Neural crest cell (in vitro differentiated cells): ENCODE measurements at regions not wholly inside any gene's neighbourhood (a gene's known extent, or its start where the extent isn't known, plus 50 kb on each side); places are given as distances from the start of the nearest gene placed in this dataset.

Experiments used
- DNase-seq: peaks from one replicate; pipeline ENCODE4 v3.0.0; 2021; ENCODE audit warnings: low read depth, mixed read lengths, low spot score
- H3K27ac Mint-ChIP-seq: one replicate; pipeline ENCODE4 v1.8.0; 2021; ENCODE audit warnings: mild to moderate bottlenecking, mixed read lengths; ENCODE audit not compliant: unreplicated experiment
- H3K27me3 Mint-ChIP-seq: 2 replicates; pipeline ENCODE4 v1.8.0; 2021; ENCODE audit warnings: low read depth, mild to moderate bottlenecking, mixed read lengths
- H3K36me3 Mint-ChIP-seq: 2 replicates; pipeline ENCODE4 v1.8.0; 2021; ENCODE audit warnings: low read depth, mild to moderate bottlenecking, mixed read lengths
- H3K4me1 Mint-ChIP-seq: 2 replicates; pipeline ENCODE4 v1.8.0; 2021; ENCODE audit warnings: mixed read lengths
- H3K4me3 Mint-ChIP-seq: one replicate; pipeline ENCODE4 v1.8.0; 2021; ENCODE audit warnings: mild to moderate bottlenecking, mixed read lengths
- H3K9me3 Mint-ChIP-seq: 2 replicates; pipeline ENCODE4 v1.8.0; 2021; ENCODE audit warnings: mixed read lengths
- TF ChIP-seq, protein P1 (sequence below): fragments of 200-600 bp; sonication (generic); conservative IDR thresholded peaks from 2 replicates; pipeline ENCODE4 v1.5.0; 2021; ENCODE audit warnings: antibody characterized with exemption, mild to moderate bottlenecking

DNA sequence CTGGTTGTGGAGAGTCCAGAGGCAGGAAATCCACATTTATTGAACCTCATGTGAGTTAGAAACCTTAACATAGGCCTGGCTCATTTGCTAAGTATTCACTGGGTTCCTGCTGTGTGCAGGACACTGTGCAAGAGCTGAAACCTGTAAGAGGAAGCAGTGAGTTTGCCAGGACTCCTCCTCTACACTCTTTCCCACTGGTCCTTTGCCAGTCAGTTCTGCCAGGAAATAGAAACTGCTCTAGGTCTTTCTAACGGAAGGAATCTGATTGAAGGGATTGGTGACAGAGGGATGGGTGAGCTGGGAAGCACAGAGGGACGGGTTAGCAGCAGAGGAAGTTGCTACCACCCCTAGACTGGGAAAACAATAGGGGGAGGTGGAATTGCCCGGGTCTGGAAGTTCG lies 234.2 kb upstream of the ECI2 start:
- no peak overlapping the region for H3K27ac Mint-ChIP-seq

DNA sequence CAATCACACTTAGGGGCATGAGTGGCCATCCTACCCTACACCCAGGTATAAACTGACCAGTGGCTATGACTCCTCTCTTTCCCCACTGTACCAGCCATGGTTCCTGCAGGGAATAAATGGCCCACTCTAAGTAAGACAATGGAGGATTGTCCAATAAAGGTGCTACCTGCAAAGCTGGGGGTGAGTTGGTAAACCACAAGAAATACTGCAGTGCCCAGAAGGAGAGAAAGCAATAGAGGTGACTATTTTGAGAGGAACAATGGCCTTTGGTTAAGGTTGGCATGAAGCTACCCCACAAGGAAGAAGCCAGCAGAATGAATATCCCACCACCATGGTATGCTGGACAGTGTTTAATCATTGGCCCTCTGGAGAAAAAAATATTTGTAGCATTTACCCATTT lies 233.3 kb upstream of the ECI2 start:
- Mint-ChIP-seq H3K9me3 (no peaks in the 10 kb centered on the region), H3K4me3 (no peak overlapping the region), H3K27ac (no peak overlapping the region), H3K27me3 (no peaks in the 10 kb centered on the region), H3K4me1 (peaks cover 24% of the 10 kb centered on the region), H3K36me3 (no peaks in the 10 kb centered on the region)
- DNase-seq, result no peak
- TF ChIP-seq, protein P1, sequence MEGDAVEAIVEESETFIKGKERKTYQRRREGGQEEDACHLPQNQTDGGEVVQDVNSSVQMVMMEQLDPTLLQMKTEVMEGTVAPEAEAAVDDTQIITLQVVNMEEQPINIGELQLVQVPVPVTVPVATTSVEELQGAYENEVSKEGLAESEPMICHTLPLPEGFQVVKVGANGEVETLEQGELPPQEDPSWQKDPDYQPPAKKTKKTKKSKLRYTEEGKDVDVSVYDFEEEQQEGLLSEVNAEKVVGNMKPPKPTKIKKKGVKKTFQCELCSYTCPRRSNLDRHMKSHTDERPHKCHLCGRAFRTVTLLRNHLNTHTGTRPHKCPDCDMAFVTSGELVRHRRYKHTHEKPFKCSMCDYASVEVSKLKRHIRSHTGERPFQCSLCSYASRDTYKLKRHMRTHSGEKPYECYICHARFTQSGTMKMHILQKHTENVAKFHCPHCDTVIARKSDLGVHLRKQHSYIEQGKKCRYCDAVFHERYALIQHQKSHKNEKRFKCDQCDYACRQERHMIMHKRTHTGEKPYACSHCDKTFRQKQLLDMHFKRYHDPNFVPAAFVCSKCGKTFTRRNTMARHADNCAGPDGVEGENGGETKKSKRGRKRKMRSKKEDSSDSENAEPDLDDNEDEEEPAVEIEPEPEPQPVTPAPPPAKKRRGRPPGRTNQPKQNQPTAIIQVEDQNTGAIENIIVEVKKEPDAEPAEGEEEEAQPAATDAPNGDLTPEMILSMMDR, result no peak

More for the DNA sequence above, 234.2 kb upstream of the ECI2 start:
- Mint-ChIP-seq H3K4me1 (peaks cover 20% of the 10 kb centered on the region), H3K4me3 (no peak overlapping the region), H3K36me3 (no peaks in the 10 kb centered on the region), H3K9me3 (no peaks in the 10 kb centered on the region), H3K27me3 (peaks cover 1% of the 10 kb centered on the region)
- no peak for DNase-seq
- TF ChIP-seq, protein P1, result no peak

DNA sequence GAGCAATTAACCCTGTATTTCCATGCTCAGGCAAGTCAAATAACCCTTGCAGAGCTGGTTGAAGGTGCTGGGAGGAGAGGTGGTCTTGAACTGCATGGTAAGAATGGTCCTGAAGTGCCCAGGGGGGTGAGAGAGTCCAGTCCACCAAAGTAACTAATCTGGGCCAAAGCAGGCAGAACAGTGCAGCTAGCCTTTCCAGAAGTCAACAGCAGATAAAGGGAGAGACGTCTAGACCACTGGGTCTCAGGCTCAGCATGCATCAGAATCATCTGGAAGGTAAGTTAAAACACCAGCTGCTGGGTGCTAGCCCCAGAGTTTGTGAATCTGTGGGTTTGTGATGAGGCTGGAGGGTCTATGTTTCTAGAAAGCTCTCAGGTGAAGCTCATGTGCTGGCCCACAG lies 232.3 kb upstream of the ECI2 start:
- TF ChIP-seq, protein P1, result no peak
- DNase-seq, result no peak
- Mint-ChIP-seq H3K4me1 (peaks cover 20% of the 10 kb centered on the region), H3K27ac (no peak overlapping the region), H3K9me3 (no peaks in the 10 kb centered on the region), H3K4me3 (no peak overlapping the region), H3K27me3 (no peaks in the 10 kb centered on the region), H3K36me3 (no peaks in the 10 kb centered on the region)

DNA sequence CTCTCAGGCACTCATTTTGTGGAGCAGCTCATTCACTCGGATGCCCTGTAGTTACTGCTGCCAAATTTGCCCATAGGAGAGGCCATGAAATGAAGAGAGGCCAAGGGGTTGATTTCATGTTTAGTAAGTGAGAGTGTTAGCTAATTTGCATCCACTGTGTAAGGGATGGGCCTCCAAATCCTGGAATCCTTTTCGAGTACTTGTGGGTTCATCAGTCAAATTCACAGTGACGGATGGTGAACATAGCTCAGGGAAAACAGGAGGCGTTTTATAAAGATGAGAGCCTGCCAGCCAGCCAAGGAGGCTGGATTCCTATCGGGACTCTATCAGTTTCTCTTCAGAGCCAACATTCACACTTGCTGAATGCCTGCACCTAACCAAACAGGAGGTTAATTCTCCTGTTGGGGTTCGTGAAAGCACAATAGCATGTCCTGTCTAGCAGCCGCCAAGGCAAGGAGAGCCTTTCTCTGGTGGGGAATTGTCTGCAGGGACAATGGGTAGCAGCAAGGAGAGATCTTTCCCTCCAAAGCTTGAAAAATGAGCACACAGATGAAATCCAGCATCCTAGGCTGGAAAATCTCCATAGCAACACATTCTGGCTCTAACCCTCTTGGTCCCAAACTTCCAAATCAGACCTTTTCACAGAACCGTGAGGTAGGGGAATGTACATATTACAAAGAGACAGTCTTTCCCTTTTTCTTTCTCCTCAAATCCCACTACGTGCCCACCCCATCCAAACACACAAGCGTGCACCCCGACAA lies 231.4 kb upstream of the ECI2 start:
- DNase-seq, result no peak
- Mint-ChIP-seq H3K9me3 (no peaks in the 10 kb centered on the region), H3K4me1 (peaks cover 20% of the 10 kb centered on the region), H3K27me3 (no peaks in the 10 kb centered on the region), H3K27ac (peak overlapping the region; percentile 64), H3K4me3 (no peak overlapping the region), H3K36me3 (no peaks in the 10 kb centered on the region)
- TF ChIP-seq, protein P1, result no peak

DNA sequence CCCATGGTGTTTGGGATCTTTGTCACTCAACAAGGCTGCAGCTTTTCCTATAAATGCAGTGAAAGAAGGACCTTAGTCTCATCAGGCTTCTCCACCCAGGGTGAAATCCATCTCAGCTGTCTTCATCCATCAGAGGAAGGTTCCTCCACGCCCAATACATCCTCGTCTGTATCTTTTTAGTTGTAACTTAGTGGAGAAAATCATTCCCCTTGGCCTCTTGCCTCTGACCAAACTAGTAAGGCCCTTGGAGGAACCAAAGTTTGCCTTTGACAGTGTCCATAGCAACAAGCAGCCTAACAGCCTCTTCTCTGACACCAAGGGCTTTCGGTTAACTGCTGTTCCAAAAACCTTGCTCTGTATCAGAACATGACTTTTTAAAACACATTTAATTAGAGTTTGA lies 230.3 kb upstream of the ECI2 start:
- Mint-ChIP-seq H3K27ac (no peak overlapping the region), H3K9me3 (no peaks in the 10 kb centered on the region), H3K36me3 (no peaks in the 10 kb centered on the region), H3K4me3 (no peak overlapping the region), H3K27me3 (no peaks in the 10 kb centered on the region), H3K4me1 (peaks cover 20% of the 10 kb centered on the region)
- no peak for DNase-seq
- TF ChIP-seq, protein P1, result no peak
